Nephron (organoid): ENCODE measurements at regions not wholly inside any gene's neighbourhood (a gene's known extent, or its start where the extent isn't known, plus 50 kb on each side); places are given as distances from the start of the nearest gene placed in this dataset.

Experiments
- H3K27ac Mint-ChIP-seq, 3 experiments: 2 replicates each; pipeline ENCODE4 v1.8.0; 2020; ENCODE audit warnings: mixed read lengths in 3 of 3, mild to moderate bottlenecking in 2 of 3, moderate library complexity in 1 of 3
- H3K27me3 Mint-ChIP-seq: 2 replicates; pipeline ENCODE4 v1.8.0; 2021; ENCODE audit warnings: low read depth, mild to moderate bottlenecking, moderate library complexity, mixed read lengths
- H3K36me3 Mint-ChIP-seq: 2 replicates; pipeline ENCODE4 v1.8.0; 2020; ENCODE audit warnings: low read depth, mixed read lengths
- H3K4me1 Mint-ChIP-seq: 2 replicates; pipeline ENCODE4 v1.8.0; 2020; ENCODE audit warnings: mixed read lengths
- H3K4me3 Mint-ChIP-seq, 3 experiments: 2 replicates each; pipeline ENCODE4 v1.8.0; 2020; ENCODE audit warnings: mild to moderate bottlenecking in 3 of 3, mixed read lengths in 3 of 3, moderate library complexity in 2 of 3
- H3K9me3 Mint-ChIP-seq: 2 replicates; pipeline ENCODE4 v1.8.0; 2020; ENCODE audit warnings: mixed read lengths
- CTCF ChIP-seq, 3 experiments: fragments of 200-600 bp; sonication (generic); IDR thresholded peaks; one replicate each; pipeline ENCODE4 v1.5.0; 2021; ENCODE audit warnings: antibody characterized with exemption in 3 of 3; ENCODE audit not compliant: unreplicated experiment in 3 of 3

DNA sequence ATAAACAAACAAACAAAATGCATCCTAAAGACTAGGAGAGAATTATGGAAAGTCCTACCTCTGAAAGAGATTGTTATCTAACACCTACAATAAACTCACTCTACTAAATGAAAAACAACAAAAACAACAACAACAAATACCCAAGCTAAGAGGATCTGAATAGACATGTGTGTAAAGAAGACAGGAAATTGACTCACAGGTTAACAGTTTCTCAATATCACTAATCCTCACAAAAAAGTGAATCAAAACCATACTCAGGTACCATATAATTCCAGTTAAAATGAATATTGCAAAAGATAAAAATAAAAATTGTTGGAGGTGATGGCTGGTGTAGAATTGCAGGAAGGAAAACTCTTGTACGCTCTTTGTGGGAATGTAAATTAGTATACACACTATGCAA is 110.4 kb upstream of the TOP3B start:
- no peaks in the 10 kb centered on the region for H3K4me1 Mint-ChIP-seq
- no peak for TF ChIP-seq CTCF (IDR thresholded peaks at IDR 0.05; ENCODE audit: unreplicated experiment in 3 of 3)

GRCh38 chr22:22092101-22092500 is 109.5 kb upstream of the TOP3B start:
- H3K27ac Mint-ChIP-seq: no peak overlapping the region
- H3K36me3 Mint-ChIP-seq: no peaks in the 10 kb centered on the region
- H3K27me3 Mint-ChIP-seq: peaks cover 81% of the 10 kb centered on the region
- no peak for TF ChIP-seq CTCF (IDR thresholded peaks at IDR 0.05; ENCODE audit: unreplicated experiment in 3 of 3)
- H3K4me3 Mint-ChIP-seq: no peak overlapping the region
- no peaks in the 10 kb centered on the region for H3K9me3 Mint-ChIP-seq
- H3K4me1 Mint-ChIP-seq: no peaks in the 10 kb centered on the region

More for the DNA sequence above, 110.4 kb upstream of the TOP3B start:
- Mint-ChIP-seq H3K9me3 (no peaks in the 10 kb centered on the region), H3K27ac (no peak overlapping the region), H3K27me3 (peaks cover 86% of the 10 kb centered on the region), H3K4me3 (no peak overlapping the region), H3K36me3 (no peaks in the 10 kb centered on the region)

- Mint-ChIP-seq H3K9me3 (no peaks in the 10 kb centered on the region), H3K4me1 (no peaks in the 10 kb centered on the region), H3K36me3 (no peaks in the 10 kb centered on the region), H3K27ac (no peak overlapping the region), H3K27me3 (peaks cover 80% of the 10 kb centered on the region), H3K4me3 (no peak overlapping the region)
- no peak for TF ChIP-seq CTCF (IDR thresholded peaks at IDR 0.05; ENCODE audit: unreplicated experiment in 3 of 3)
These were observed 108.9 kb upstream of the TOP3B start for GRCh38 chr22:22091400-22091878.

DNA sequence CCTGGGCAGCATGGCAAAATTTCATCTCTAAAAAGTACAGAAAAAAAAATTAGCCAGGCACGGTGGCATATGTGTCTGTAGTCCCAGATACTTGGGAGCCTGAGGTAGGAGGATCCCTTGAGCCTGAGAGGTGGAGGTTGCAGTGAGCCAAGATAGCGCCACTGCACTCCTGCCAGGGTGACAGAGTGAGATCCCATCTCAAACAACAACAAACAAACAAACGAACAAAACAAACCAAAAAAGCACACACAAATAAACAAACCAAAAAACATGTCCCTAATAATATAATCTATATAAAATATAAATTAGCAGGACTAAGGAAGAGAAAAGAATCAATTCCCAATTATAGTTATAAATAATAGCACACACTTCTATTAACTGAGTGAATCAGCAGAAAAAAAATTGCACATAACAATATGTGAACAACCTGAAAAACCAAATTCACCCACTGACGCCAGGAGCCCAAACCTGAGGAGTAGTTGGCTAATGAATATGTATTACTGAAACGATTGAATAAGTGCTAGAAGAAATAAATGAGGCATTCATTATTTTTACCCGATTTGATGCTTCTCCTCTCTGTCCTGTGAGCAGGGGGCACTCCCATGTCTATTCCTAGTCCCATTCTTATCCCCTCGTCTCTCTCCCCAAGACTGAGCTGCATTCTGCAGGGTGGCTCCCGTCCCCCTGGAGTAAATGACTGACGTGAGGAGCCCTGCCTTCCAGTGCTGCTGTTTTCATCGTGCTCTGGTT is 108.2 kb upstream of the TOP3B start:
- no peak overlapping the region for H3K4me3 Mint-ChIP-seq
- no peaks in the 10 kb centered on the region for H3K4me1 Mint-ChIP-seq
- TF ChIP-seq CTCF (IDR thresholded peaks at IDR 0.05; ENCODE audit: unreplicated experiment in 3 of 3): no peak
- H3K27ac Mint-ChIP-seq: no peak overlapping the region
- peaks cover 80% of the 10 kb centered on the region for H3K27me3 Mint-ChIP-seq
- H3K36me3 Mint-ChIP-seq: no peaks in the 10 kb centered on the region
- H3K9me3 Mint-ChIP-seq: no peaks in the 10 kb centered on the region

DNA sequence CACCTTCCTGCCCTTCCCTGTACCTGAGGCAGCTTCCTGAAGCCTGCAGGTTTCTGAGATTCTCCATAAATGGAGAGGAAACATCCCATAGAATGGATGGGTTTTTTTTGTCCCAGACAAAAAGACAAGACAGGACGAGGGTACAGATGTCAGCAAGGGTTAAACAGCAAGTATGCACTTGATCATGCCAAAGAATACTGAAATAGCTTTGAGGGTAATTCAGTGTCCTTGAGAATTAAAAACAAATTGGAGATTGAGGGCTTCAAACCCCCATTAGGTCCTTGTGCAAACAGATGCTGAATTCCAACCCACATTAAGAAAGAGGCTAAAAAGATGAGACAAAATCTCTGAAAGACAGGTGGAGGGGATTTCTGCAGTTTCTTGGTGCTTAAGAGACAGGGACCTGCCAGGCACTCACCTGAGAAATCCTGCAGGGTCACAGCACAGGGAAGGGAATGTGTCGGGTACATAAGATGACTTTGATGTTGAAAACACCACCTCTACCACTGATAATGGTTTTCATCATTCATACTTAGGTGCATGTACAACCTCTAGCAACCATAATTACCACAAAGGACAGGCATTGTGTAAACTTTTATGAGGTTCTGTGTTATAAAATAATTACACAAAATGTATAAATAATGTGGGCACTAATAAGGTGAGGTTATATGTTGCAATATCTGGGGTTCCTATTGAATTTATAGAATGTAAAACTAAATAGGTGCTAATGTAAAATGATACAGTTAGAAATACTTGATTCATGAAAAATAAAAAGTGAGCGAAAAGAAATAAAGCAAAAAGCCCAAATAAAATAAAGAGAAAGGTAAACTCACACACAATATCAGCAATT is 107.1 kb upstream of the TOP3B start:
- H3K4me3 Mint-ChIP-seq: no peak overlapping the region
- no peak for TF ChIP-seq CTCF (IDR thresholded peaks at IDR 0.05; ENCODE audit: unreplicated experiment in 3 of 3)
- no peaks in the 10 kb centered on the region for H3K4me1 Mint-ChIP-seq
- H3K27ac Mint-ChIP-seq: no peak overlapping the region
- no peaks in the 10 kb centered on the region for H3K36me3 Mint-ChIP-seq
- peaks cover 69% of the 10 kb centered on the region for H3K27me3 Mint-ChIP-seq
- no peaks in the 10 kb centered on the region for H3K9me3 Mint-ChIP-seq
